ENCODE measurements at regions not wholly inside any gene's neighbourhood (a gene's known extent, or its start where the extent isn't known, plus 50 kb on each side); places are given as distances from the start of the nearest gene placed in this dataset.

GRCh38 chr2:78701546-78701945, 324.0 kb upstream of the REG3G start:
- TF ChIP-seq CTCF (IDR thresholded peaks at IDR 0.05; ENCODE audit: low read length) (no peak), EZH2 (IDR thresholded peaks at IDR 0.05; ENCODE audit: borderline replicate concordance, low read length) (no peak)

All from OCI-LY1 (cell line).